A549 (cell line): ENCODE measurements at regions not wholly inside any gene's neighbourhood (a gene's known extent, or its start where the extent isn't known, plus 50 kb on each side); places are given as distances from the start of the nearest gene placed in this dataset.

Experiments
- ATAC-seq, 2 experiments: fragments of 200-7000 bp in 1 of 2; fragments of >200 bp in 1 of 2; cut with Nextera tagmentation in 1 of 2; cut with Tn5 transposase in 1 of 2; 3 replicates each; pipeline versions ENCODE4 v1.8.0 to v1.9.1; 2018 to 2020; ENCODE audit warnings: mild to moderate bottlenecking in 1 of 2, moderate library complexity in 1 of 2
- CTCF ChIA-PET: fragments of 300-600 bp; sonication (Branson Sonifier 250); formaldehyde crosslinking; extraction: SDS; loops from one replicate; lab custom pipeline; 2021; ENCODE audit warnings: antibody characterized with exemption, inconsistent platforms; lab: Yijun Ruan, JAX
- POLR2A ChIA-PET: fragments of 350-600 bp; formaldehyde crosslinking; extraction: SDS; loops from one replicate; lab custom pipeline; 2021; ENCODE audit warnings: antibody characterized with exemption, inconsistent platforms; lab: Yijun Ruan, JAX
- DNase-seq, 2 experiments: peaks; one replicate each; pipeline versions ENCODE4 v3.0.0 to v3.0.0-alpha.2; 2011 to 2016; ENCODE audit warnings: low read depth in 1 of 2, low spot score in 1 of 2
- FAIRE-seq: peaks from 2 replicates; lab custom pipeline; 2011; peaks lifted over from hg19 to GRCh38; lab: Jason Lieb, UNC
- H3K27ac ChIP-seq, 2 experiments: fragments of >200 bp; sonication (Bioruptor Twin); formaldehyde crosslinking; 3 replicates each; pipeline ENCODE4 v1.5.1; 2016 to 2017
- H3K4me1 ChIP-seq: fragments of >200 bp; sonication (Bioruptor Twin); formaldehyde crosslinking; 3 replicates; pipeline ENCODE4 v1.6.1; 2016
- H3K4me2 ChIP-seq: fragments of >200 bp; sonication (Bioruptor Twin); formaldehyde crosslinking; 3 replicates; pipeline ENCODE4 v1.6.1; 2016
- H3K4me3 ChIP-seq: fragments of >200 bp; sonication (Bioruptor Twin); formaldehyde crosslinking; 3 replicates; pipeline ENCODE4 v1.5.1; 2016
- H3K9me3 ChIP-seq: fragments of >200 bp; sonication (Bioruptor Twin); formaldehyde crosslinking; 3 replicates; pipeline ENCODE4 v1.6.1; 2016
- BHLHE40 ChIP-seq: IDR thresholded peaks from 2 replicates; pipeline ENCODE4 v1.6.1; 2012; ENCODE audit warnings: low read depth, low read length, inconsistent platforms
- CBX2 ChIP-seq: fragments of 200-600 bp; sonication (generic); IDR thresholded peaks from 2 replicates; pipeline ENCODE4 v1.6.1; 2016; ENCODE audit warnings: low read depth, mild to moderate bottlenecking, borderline replicate concordance
- CBX8 ChIP-seq: fragments of 200-600 bp; sonication (generic); IDR thresholded peaks from 2 replicates; pipeline ENCODE4 v1.6.1; 2016
- CEBPB ChIP-seq, 2 experiments: fragments of >200 bp in 1 of 2; sonication (Bioruptor Twin) in 1 of 2; formaldehyde crosslinking in 1 of 2; IDR thresholded peaks; 2 replicates each; pipeline ENCODE4 v1.6.1; 2012 to 2016
- CHD2 ChIP-seq: fragments of 150-350 bp; IDR thresholded peaks from 2 replicates; pipeline ENCODE4 v1.6.1; 2014; ENCODE audit warnings: low read length; ENCODE audit not compliant: partially characterized antibody
- FOSL2 ChIP-seq, 2 experiments: fragments of 450-650 bp in 1 of 2; fragments of >200 bp in 1 of 2; sonication (Bioruptor Twin) in 1 of 2; formaldehyde crosslinking; IDR thresholded peaks; 2 replicates each; pipeline versions ENCODE4 v1.5.0 to v1.6.1; 2016 to 2020; ENCODE audit warnings: mild to moderate bottlenecking in 1 of 2, moderate library complexity in 1 of 2
- FOXS1 ChIP-seq: fragments of 250-450 bp; sonication (Bioruptor Pico); IDR thresholded peaks from 2 replicates; pipeline ENCODE4 v1.5.0; 2020; ENCODE audit warnings: mild to moderate bottlenecking, moderate library complexity
- GATA3 ChIP-seq: IDR thresholded peaks from 2 replicates; pipeline ENCODE4 v1.6.1; 2012; ENCODE audit warnings: borderline replicate concordance
- HEYL ChIP-seq: fragments of 250-450 bp; sonication (Bioruptor Pico); IDR thresholded peaks from 2 replicates; pipeline ENCODE4 v1.8.0; 2021; ENCODE audit warnings: mild to moderate bottlenecking, moderate library complexity
- HOXA7 ChIP-seq: fragments of 250-450 bp; sonication (Bioruptor Pico); IDR thresholded peaks from 2 replicates; pipeline ENCODE4 v1.5.0; 2020; ENCODE audit warnings: mild to moderate bottlenecking, moderate library complexity
- HOXB5 ChIP-seq: fragments of 250-450 bp; sonication (Bioruptor Pico); IDR thresholded peaks from 2 replicates; pipeline ENCODE4 v1.5.0; 2020; ENCODE audit warnings: mild to moderate bottlenecking, moderate library complexity
- JUN ChIP-seq, 2 experiments: fragments of >200 bp; sonication (Bioruptor Twin); formaldehyde crosslinking; IDR thresholded peaks; 2 replicates in 1 of 2; 3 replicates in 1 of 2; pipeline ENCODE4 v1.6.1; 2016 to 2017
- JUNB ChIP-seq: fragments of >200 bp; sonication (Bioruptor Twin); formaldehyde crosslinking; IDR thresholded peaks from 2 replicates; pipeline ENCODE4 v1.6.1; 2016
- KDM5A ChIP-seq: fragments of 200-600 bp; sonication (generic); IDR thresholded peaks from 2 replicates; pipeline ENCODE4 v1.6.1; 2016; ENCODE audit warnings: antibody characterized with exemption, mild to moderate bottlenecking
- NR3C1 ChIP-seq: fragments of >200 bp; sonication (Bioruptor Twin); formaldehyde crosslinking; IDR thresholded peaks from 3 replicates; pipeline ENCODE4 v1.6.1; 2017
- PHF8 ChIP-seq: fragments of 200-600 bp; sonication (generic); IDR thresholded peaks from 2 replicates; pipeline ENCODE4 v1.6.1; 2016; ENCODE audit warnings: low read depth, mild to moderate bottlenecking, antibody characterized with exemption, moderate library complexity, borderline replicate concordance
- POLR2A ChIP-seq: IDR thresholded peaks from 2 replicates; pipeline ENCODE4 v1.6.1; 2012; ENCODE audit warnings: mild to moderate bottlenecking, low read length
- RARB ChIP-seq: fragments of 250-450 bp; sonication (Bioruptor Pico); IDR thresholded peaks from 2 replicates; pipeline ENCODE4 v1.8.0; 2021; ENCODE audit warnings: mild to moderate bottlenecking, moderate library complexity
- RCOR1 ChIP-seq: fragments of 150-350 bp; IDR thresholded peaks from 2 replicates; pipeline ENCODE4 v1.6.1; 2014; ENCODE audit warnings: antibody characterized with exemption, low read length, low read depth
- RFX5 ChIP-seq: fragments of 450-650 bp; IDR thresholded peaks from 2 replicates; pipeline ENCODE4 v1.7.1; 2014; ENCODE audit warnings: antibody characterized with exemption, mild to moderate bottlenecking, moderate library complexity
- SREBF2 ChIP-seq: fragments of 450-650 bp; IDR thresholded peaks from 2 replicates; pipeline ENCODE4 v1.6.1; 2014; ENCODE audit warnings: mild to moderate bottlenecking, moderate library complexity
- TFCP2L1 ChIP-seq: fragments of 250-450 bp; sonication (Bioruptor Pico); IDR thresholded peaks from 2 replicates; pipeline ENCODE4 v1.5.0; 2021; ENCODE audit warnings: mild to moderate bottlenecking
- ZFP36 ChIP-seq: fragments of 450-650 bp; IDR thresholded peaks from 2 replicates; pipeline ENCODE4 v1.6.1; 2014; ENCODE audit warnings: borderline replicate concordance; ENCODE audit not compliant: partially characterized antibody
- ZNF302 ChIP-seq: fragments of 250-450 bp; sonication (Bioruptor Pico); IDR thresholded peaks from 2 replicates; pipeline ENCODE4 v1.9.0; 2021; ENCODE audit warnings: inconsistent platforms, mild to moderate bottlenecking, moderate library complexity
- WGBS: methylation state at CpG from one replicate; pipeline ENCODE4 v1.1.6; 2017; ENCODE audit errors: missing lambda C conversion rate; 5-methylcytosine and 5-hydroxymethylcytosine counted together
- TF ChIP-seq, protein P1 (sequence below): IDR thresholded peaks from 2 replicates; pipeline ENCODE4 v1.6.1; 2012
- TF ChIP-seq, protein P2 (sequence below): IDR thresholded peaks from 2 replicates; pipeline ENCODE4 v1.6.1; 2012; ENCODE audit warnings: low read depth, borderline replicate concordance
- TF ChIP-seq, protein P3 (sequence below): fragments of >200 bp; sonication (Bioruptor Twin); formaldehyde crosslinking; IDR thresholded peaks from 2 replicates; pipeline ENCODE4 v1.6.1; 2016

GRCh38 chr16:47983999-47984580, 171.7 kb downstream of the ABCC12 start:
- FAIRE-seq (no peak), DNase-seq (no peak), ATAC-seq (no peak)
- Histone ChIP-seq H3K4me2 (no peak overlapping the region), H3K4me3 (no peak overlapping the region), H3K4me1 (peaks cover 6% of the 10 kb centered on the region; the same call in 2 of the 3 replicates), H3K27ac (no peak overlapping the region), H3K9me3 (no peaks in the 10 kb centered on the region)
- WGBS: 77% methylated on average over 5 of the region's 5 CpGs
- TF ChIP-seq GATA3: no peak
- no peak for TF ChIP-seq FOXS1 (CRISPR knock-in tag)
- TF ChIP-seq RFX5: no peak
- TF ChIP-seq CHD2: no peak
- TF ChIP-seq RCOR1: no peak
- TF ChIP-seq, protein P1, sequence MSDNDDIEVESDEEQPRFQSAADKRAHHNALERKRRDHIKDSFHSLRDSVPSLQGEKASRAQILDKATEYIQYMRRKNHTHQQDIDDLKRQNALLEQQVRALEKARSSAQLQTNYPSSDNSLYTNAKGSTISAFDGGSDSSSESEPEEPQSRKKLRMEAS: no peak
- no peak for TF ChIP-seq HOXB5
- no peak for TF ChIP-seq NR3C1
- TF ChIP-seq JUNB: no peak
- TF ChIP-seq, protein P2, sequence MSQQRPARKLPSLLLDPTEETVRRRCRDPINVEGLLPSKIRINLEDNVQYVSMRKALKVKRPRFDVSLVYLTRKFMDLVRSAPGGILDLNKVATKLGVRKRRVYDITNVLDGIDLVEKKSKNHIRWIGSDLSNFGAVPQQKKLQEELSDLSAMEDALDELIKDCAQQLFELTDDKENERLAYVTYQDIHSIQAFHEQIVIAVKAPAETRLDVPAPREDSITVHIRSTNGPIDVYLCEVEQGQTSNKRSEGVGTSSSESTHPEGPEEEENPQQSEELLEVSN: no peak
- no peak for TF ChIP-seq POLR2A
- TF ChIP-seq KDM5A: no peak
- no peak for TF ChIP-seq SREBF2
- no peak for TF ChIP-seq CBX2
- no peak for TF ChIP-seq HOXA7 (CRISPR knock-in tag)
- no peak for TF ChIP-seq CEBPB (IDR thresholded peaks at IDR 0.05)
- TF ChIP-seq FOSL2 (IDR thresholded peaks at IDR 0.05): no peak
- TF ChIP-seq FOSL2 (CRISPR knock-in tag; IDR thresholded peaks at IDR 0.05): no peak
- TF ChIP-seq TFCP2L1 (CRISPR knock-in tag): no peak
- ChIA-PET CTCF (no interaction called here), POLR2A (no interaction called here)

- no peak overlapping the region for H3K27ac ChIP-seq
- H3K4me2 ChIP-seq: no peak overlapping the region
- H3K4me3 ChIP-seq: no peak overlapping the region
- FAIRE-seq: no peak
- TF ChIP-seq HEYL (CRISPR knock-in tag): no peak
- TF ChIP-seq SREBF2: no peak
- no peak for TF ChIP-seq ZFP36
- TF ChIP-seq CBX2: no peak
- TF ChIP-seq, protein P3, sequence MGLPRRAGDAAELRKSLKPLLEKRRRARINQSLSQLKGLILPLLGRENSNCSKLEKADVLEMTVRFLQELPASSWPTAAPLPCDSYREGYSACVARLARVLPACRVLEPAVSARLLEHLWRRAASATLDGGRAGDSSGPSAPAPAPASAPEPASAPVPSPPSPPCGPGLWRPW: no peak
- TF ChIP-seq CBX8: no peak
- no peak for TF ChIP-seq CHD2
- no peak for TF ChIP-seq KDM5A
- TF ChIP-seq JUNB: no peak
- no peak for TF ChIP-seq RARB (CRISPR knock-in tag)
- no peak for TF ChIP-seq FOXS1 (CRISPR knock-in tag)
- TF ChIP-seq FOSL2 (IDR thresholded peaks at IDR 0.05): no peak
- no peak for TF ChIP-seq FOSL2 (CRISPR knock-in tag; IDR thresholded peaks at IDR 0.05)
- TF ChIP-seq JUN (IDR thresholded peaks at IDR 0.05): no peak
- no peak for TF ChIP-seq CEBPB (IDR thresholded peaks at IDR 0.05)
- ChIA-PET CTCF (interaction anchor here (1.5 kb wide), 1 partner anchor 22 kb away, joined by 3 read pairs; no protein-coding TSS in a partner anchor), POLR2A (no interaction called here)
- H3K4me1 ChIP-seq: peaks cover 25% of the 10 kb centered on the region; the same call in 2 of the 3 replicates
- 78% methylated on average over 8 of the region's 8 CpGs for WGBS
- no peak for DNase-seq
- H3K9me3 ChIP-seq: no peaks in the 10 kb centered on the region
- no peak for ATAC-seq
Measured at GRCh38 chr16:47980212-47980611, 175.6 kb downstream of the ABCC12 start.

DNA sequence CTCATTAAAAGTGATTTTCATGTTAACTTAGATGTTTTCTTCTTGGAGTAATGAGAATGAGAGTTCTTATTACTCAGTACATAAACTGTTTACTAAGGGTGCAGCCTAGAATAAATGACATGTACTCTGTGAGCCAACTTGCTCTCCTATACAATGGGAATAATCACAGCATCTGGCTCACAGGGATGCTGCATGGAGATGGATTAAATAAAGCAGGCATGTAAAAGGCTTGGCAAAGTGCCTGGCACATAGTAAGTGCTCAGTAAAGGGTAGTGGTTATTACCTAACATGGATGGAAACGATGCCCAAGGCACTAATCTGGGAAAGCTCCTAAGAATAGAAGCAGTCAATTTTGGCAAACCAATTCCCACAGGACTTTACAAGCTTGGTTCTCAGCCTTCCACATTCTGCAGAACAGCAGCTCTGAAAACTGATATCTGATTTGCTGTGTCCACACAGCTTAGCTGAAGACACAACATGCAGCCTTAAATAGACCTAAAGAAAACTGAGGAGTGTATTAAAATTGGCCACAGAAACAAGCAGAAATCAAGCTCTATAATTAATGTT, 176.1 kb downstream of the ABCC12 start:
- no peak overlapping the region for H3K4me3 ChIP-seq
- no peak overlapping the region for H3K4me2 ChIP-seq
- WGBS: 38% methylated on average over 1 of the region's 1 CpG
- H3K4me1 ChIP-seq: peaks cover 25% of the 10 kb centered on the region; the same call in 2 of the 3 replicates
- no peak for DNase-seq
- FAIRE-seq: no peak
- CTCF ChIA-PET: interaction anchor here (1.4 to 1.5 kb wide), 2 partner anchors 22 to 98 kb away, joined by 3 to 4 read pairs; no protein-coding TSS in a partner anchor
- H3K27ac ChIP-seq: no peak overlapping the region
- TF ChIP-seq PHF8 (no peak), BHLHE40 (no peak), ZNF302 (CRISPR knock-in tag) (no peak)
- POLR2A ChIA-PET: no interaction called here
- ATAC-seq: no peak
- H3K9me3 ChIP-seq: no peaks in the 10 kb centered on the region
